HG03520 (cell line): ENCODE measurements at regions not wholly inside any gene's neighbourhood (a gene's known extent, or its start where the extent isn't known, plus 50 kb on each side); places are given as distances from the start of the nearest gene placed in this dataset.
"Not testable (repeated sequence)": the region's sequence is repeated elsewhere in the genome, so short reads cannot be mapped to it uniquely, and the experiment has no call there.

Experiments used
- ATAC-seq: cut with Tn5 transposase; IDR thresholded peaks from one replicate; pipeline ENCODE4 v1.9.1; 2021; ENCODE audit warnings: mild to moderate bottlenecking, moderate library complexity; ENCODE audit not compliant: unreplicated experiment

DNA sequence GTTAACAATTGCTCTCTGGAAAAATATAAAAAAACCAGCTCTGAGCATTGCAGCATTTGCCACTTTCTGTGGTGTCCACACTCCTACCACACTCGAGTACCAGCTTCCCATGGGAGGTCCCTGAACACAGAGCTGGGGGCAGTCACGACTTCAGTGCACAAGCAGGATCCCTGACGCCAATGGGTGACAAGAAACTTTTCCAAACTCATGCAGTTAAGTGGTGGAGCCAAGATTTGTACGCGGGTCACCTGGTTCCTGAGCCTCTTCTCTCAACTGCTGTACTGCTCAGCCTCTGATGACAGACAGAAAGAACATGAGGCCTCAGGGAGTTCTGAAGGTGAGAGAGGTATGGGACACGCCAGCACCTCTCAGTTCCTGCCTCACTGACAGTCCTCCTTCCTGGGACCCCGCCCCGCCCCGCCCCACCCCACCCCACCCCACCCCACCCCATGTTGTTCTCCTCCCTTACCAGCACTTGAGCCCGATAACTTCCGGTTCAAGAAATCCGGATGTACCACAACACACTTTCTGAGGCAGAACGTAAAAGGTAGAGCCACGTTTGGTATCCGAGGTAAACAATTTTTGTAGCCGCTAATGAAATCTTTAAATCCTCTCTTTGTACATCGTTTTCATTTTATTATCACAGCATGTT, 287.6 kb downstream of the MYCN start:
- ATAC-seq, result no peak

DNA sequence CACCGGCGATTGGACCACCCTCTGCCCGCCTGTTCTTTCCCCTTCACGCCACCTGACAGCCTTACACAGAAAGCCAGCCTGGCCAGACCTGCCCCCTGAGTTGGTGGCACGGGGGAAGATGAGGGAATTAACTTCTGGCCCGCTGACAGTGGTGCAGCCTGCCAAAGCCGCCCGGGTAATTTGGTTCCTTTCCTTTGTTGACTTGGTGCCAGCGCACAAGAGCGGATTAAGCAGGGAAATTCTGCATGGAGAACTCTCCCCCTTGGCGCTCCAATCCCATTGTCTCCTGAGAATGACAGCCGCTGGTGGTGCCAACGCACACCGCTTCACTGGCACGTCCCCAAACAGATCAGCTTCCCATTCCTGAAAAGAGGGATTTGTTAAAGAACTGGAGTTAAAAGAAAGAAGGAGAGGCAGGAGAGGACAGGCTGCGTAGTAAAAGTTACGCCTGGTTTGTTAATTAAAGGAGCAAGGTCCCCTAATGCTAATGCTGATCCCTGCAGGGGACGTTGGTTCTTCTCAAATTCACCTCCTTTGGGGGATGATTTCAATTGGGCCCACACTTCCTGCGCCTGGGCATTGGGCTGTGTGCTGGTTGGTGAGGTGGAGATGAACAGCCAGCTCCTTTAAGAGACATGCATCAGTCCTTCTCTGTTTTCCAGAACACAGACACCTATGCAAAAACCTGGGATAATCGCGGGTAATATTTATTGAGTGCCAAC, 286.8 kb downstream of the MYCN start:
- no peak for ATAC-seq

DNA sequence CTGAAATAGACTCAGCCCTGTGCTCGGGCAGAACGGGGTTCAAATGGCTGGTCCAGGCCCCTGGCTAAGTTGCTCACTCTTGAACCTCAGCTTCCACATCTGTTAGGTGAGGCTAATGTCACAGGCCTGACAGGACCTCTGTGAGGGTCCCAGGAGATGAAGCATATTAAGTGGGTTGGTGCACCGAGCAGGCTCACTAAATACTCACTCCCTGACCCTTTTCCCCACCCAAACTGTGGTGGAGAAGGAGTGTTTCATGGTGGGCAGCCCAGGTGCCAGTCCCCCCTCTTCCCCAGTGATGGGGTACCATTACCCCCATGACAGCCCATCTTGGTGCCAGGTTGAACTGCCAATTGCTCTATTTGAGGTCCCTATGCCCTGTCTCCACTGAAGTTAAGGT, 286.0 kb downstream of the MYCN start:
- ATAC-seq, result no peak

DNA sequence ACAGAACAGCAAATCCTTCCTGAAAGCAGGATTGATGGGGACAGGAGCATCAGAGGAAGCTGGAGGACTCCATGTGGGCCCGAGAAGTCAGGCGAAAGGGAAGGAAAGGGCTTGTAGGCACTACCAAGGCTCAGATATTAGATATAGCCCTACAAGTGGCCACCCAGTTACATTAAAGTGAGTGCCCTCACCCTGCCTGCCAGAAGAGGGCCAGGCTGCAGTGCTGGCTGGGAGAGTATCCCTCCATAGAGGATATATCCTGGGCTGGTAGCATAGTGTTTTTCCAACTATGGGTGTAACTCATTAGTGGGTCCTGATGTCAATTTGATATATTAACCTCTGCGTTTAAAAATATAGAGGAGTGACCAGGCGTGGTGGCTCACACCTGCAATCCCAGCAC, 285.2 kb downstream of the MYCN start:
- no peak for ATAC-seq

DNA sequence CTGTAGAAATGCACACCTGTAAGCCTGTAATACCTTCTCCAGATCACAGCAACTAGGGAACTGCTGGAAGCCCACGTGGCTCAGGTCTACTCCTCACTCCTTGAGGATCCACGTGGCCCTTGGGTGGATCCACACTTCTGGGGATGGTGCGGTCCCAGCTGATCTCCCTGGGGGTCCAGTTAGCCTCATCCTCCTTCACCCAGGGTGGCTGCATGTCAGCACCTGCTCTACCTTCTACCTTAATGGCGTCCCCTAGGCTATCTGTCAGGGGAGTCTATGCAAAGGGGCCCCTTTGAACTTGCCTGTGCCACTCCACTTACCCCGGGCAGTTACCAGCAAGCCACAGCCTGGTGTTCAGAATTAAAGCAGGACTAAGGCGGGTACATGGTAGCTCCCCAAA, 284.7 kb downstream of the MYCN start:
- no peak for ATAC-seq

DNA sequence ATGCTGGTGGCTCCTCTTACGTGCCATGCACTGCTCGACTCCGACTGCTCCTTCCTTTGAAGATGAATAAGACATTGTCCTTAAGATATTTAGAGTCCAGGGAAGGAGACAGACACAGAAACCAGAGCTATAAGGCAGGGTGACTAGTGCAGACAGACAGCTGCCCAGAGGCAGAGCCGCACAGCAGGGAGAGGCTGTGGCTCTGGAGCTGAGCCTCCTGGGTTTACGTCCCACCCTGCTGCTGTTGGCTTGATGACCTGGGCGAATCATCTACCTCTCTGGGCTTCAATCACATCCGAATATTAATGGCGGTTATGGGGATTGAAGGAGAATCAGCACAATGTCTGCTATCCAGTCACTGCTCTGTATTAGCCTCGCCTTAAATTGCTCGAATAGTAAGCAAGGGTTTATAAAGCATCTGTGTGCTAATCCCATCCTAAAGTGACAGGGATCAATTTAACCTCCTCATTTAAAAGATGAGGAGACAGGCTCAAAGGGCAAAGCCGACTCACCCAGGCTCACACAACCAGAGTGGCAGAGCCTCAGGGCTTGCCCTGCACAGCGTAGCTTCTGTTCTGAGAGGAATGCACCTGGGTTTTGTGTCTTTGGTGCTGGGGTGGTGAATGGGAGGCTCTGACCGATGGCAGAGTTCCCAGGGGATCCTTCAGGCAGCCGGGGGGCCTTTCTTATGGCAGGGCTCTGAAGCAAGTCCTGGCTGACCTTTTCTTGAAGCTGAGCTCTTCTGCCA, 284.1 kb downstream of the MYCN start:
- no peak for ATAC-seq

DNA sequence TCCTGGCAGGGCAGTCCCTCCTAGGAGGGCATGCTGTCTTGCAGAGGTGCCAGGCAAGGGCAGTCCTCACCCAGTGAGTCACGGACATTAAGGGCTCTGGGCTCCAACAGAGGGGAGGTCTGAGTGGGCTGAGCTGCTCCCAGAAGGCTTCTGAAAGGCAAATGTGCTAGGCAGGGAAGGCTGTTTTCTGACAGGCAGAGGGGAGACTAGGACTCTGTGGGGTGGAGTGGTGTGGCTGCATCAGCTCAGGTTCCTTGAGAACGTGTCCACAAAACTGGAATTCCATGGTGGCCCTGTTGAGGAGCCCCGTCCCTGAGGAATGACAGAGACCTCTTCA, 283.5 kb downstream of the MYCN start:
- ATAC-seq, result no peak

DNA sequence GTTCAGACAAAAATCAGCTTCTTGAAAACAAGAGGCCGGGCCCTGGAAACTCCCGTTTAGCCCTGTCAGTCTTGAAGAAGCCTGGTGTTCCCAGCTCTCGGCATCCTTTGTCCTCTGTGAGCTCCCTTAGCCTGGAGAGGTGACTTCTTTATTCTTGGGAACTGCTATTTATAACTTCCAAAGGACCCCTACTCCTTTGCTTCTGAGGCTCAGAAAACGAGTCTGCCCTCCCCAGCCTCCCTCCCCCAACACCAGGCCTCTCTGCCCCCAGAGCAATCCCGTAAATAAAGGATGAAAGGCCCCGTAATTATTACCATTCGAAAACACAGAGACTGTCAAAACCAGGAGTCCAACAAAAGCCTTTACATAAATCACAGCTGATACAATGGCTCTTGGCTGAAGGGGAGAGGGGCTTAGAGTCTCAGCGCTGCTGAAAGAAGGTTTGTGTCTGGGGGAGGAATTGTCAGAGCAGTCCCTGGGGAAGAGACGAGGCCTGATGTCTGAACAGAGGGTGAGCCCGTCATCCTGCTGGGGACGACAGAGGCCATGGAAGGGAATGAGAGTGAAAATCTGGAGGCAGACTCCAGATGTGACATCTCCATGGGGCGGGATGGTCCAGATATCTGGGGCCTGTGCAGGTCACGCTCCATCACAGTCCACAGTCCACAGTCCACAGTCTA, 283.0 kb downstream of the MYCN start:
- ATAC-seq, result no peak

DNA sequence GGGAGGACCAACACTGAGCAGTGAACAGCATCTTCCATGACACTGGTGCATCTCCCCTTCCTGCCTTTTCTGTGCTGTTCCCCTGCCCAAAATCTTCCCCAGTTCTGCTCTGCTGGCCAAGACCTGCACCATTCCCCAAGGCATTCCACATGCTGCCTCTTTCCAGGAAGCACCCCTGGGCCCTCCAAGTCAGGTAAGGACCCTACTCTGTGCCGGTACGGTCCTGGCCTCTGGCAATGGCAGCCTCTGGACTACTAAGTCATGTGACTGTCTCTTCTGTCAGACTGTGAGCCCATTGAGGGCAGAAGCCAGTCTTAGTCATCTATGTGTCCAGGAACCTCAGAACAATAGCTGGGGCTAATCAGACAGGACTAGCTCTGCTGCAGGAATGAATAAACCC, 282.0 kb downstream of the MYCN start:
- ATAC-seq, result no peak

DNA sequence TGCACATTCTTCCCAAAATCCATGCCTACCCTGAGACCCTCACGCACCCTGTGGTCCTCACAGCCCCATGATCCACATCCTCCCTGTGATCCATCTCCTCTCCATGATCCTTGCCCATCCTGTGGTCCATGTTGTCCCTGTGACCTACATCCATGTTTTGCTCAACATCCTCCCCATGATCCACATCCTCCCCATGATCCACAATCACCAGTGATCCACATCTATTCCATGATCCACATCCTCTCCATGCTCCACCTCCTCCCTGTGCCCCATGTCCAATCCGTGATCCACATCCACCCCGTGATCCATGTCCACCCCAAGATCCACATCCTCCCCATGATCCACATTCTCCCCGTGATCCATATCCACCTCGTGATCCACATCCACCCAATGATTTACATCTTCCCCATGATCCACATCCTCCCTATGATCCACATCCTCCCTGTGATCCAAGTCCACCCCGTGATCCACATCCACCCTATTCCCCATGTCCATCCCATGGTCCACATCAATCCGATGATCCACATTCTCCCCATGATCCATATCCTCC, 281.2 kb downstream of the MYCN start:
- no peak for ATAC-seq

DNA sequence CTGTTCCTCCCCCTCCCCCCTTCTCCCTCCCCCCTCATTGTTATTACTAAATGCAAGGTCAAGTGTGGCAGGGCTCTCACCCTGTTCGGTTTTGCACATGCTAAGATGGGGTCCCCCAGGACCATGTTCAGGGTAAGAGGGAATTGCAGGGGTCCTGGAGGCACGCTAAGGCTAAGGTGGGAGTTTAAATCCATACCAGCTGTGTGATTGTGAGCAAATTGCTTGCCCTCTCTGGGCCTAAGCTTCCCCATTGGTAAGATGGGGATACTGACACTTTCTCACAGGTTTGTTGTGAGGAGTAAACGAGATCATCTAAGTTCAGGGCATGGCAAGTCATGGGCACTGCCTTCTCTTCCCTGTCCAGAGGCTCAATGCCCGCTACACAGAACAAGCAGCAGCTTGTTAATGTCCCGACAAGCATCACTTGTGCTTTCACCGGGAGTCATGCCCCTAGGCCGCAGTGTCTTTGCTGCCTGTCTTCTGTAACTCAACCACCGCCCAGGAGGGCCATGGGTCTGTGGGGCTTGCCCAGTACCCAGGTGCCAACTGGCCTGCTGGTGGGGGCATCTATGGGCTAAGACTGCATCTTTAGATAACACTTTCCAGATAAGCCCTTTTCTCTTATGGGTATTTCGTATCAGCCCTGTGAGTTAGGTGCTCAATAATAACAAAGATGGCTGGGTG, 279.1 kb downstream of the MYCN start:
- no peak for ATAC-seq

DNA sequence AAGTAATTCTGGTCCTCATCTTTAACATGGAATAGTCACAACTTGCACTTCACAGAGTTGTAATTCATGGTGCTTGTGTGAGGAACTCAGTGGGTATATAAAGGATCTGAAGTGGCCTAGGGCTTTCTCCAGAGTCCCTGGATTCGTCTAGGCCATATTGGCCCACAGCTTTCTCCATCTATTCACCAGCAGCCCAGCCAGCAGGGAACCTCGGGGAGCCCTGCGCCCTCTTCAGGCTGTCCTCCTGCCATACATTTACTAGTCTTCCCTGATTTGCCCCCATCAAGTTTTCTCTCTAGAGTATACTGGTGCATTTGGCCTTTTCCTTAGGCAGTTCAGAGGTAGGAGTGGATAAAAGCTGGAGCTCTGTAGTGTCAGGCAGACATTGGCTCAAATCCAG, 278.3 kb downstream of the MYCN start:
- ATAC-seq, result no peak

DNA sequence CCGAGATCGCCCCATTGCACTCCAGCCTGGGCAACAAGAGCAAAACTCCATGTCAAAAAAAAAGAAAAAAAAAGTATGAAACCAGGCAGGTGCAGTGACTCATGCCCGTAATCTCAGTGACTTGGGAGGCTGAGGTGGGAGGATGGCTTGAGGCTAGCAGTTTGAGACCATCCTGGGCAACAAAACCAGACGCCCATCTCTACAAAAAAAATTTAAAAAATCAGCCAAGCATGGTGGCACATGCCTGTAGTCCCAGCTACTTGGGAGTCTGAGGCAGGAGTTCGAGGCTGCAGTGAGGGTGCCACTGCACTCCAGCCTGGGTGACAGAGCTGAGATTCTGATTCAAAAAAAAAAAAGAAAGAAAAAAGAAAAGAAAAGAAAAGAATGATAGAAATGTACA, 277.8 kb downstream of the MYCN start:
- no peak for ATAC-seq

DNA sequence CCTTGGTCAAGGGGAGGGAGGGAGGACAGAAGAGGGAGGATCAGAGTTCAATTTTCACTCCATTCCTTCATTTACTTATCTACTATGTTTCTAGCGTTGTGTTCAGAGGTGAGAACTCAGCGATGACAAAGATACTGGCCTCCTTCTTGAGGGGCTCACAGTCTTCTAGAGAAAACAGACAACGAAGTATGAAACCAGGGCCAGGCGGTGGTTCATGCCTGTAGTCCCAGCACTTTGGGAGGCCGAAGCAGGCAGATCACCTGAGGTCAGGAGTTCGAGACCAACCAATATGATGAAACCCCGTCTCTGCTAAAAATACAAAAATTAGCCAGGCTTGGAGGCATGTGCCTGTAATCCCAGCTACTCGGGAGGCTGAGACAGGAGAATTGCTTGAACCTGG, 277.4 kb downstream of the MYCN start:
- not testable (repeated sequence) for ATAC-seq

DNA sequence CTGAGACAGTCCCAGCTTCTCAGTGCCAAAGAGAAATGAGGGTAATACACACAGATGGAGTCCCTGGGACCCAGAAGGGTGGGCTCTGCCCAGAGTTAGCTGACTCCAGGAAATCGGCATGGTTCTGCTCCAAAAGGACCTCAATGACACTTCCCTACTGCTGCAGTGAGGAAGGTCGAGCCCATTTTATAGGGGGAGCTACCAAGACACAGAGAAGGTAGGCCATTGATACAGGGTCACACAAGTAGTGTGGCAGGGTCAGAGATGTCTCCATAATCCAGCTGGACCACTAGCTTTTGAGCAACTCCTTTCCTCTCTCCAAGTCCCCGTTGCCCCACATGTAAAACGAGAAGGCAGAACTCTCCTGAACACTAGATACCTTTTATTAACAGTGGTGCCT, 276.9 kb downstream of the MYCN start:
- ATAC-seq, result no peak

DNA sequence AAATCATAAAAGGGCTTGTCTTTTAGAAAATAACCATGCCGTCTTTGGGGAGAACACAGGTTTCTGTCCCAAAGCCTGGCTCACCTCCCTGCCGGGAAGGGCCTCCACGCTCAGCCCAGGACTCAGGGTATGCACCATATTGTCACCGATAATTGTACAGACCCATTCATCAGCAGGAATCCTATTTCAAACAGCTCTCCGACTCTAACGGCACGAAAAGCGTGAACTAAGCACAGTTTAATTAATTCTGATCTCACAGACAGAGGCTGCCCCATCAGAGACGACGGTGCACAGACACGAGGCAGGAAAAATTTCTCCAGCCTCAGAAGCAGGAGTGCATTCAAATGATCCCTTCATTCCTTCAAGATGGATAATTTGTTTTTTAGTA, 276.2 kb downstream of the MYCN start:
- ATAC-seq, result no peak

DNA sequence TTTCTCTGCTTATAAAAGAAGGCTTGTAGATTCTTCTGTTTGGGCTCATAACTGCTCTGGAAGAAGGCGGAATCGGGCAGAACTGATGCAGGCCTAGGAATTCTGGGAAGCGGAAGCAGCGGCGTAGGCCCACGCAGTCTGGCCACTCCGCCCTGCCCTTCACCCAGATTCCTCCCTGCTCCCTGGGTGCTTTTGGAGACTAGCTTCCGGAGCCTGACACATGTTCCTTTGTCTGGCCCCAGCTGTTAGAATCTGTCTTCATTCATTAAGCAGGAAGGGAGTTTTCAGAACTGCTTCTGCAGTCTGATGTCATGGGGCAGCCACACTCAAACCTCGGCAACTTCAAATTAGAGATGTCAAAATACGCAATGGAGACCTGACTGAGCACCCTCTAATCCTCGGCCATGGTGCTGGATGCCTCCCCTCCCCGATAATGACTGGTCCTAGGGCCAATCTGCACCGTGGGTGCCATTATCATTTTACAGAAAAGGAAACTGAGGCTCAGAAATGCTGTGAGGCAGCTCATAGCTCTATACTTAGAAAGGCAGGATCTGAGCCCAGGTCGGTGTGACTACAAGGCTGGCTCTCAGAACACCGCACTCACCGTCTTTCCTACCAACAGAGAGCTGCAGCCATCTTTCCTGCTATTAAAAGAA, 275.7 kb downstream of the MYCN start:
- no peak for ATAC-seq

DNA sequence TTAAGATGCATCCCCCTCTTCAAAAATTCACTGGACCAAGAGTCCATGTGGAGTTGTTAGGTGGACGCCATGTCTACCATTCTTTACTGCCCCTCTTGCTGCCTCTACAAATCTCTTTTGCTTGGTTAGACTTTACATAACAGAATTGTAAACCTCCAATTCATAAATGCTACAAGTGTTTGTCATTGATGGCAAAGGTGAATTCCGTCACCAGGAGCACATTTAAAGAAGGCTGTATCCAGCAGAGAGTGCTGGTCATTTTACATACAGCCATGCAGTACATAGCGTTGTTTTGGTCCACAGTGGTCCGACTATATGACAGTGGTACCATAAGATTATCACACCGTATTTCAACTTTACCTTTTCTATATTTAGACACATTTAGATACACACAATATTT, 274.5 kb downstream of the MYCN start:
- ATAC-seq, result no peak

DNA sequence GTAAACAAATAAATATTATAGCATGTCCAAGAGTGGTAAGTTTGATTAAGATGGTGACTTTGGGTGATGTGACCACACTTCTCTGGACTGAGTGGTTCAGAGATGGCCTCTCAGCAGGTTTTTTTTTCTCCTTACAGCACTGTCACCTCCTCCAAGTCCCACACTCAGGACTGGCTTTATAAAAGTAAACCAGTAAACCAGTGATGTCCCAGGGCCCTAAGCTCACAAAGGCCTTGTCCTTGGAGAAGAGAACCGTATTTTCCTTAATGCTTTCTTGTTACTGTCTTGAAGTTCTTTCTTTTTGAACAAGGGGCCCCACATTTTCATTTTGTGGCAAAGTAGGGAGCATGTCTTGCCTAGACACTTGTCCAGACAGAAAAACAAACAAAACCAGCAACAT, 274.0 kb downstream of the MYCN start:
- no peak for ATAC-seq

DNA sequence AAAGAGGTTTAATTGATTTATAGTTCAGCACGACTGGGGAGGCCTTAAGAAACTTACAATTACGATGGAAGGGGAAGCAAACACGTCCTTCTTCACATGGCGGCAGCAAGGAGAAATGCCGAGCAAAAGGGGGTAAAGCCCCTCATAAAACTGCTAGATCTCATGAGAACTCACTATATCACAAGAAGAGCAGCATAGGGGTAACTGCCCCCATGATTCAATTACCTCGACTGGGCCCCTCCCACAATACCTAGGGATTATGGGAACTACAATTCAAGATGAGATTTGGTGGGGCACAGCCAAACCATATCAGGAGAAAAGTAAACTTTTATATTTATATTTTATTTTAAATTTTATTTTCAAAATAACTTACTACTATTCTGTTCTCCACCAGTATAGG, 272.0 kb downstream of the MYCN start:
- no peak for ATAC-seq
